Retinal pigment epithelial cell (primary cell): ENCODE measurements at regions not wholly inside any gene's neighbourhood (a gene's known extent, or its start where the extent isn't known, plus 50 kb on each side); places are given as distances from the start of the nearest gene placed in this dataset.

Experiments
- DNase-seq: peaks from one replicate; pipeline ENCODE4 v3.0.0-alpha.2; 2010; ENCODE audit warnings: low read depth
- H3K4me3 ChIP-seq: 2 replicates; pipeline ENCODE4 v1.5.1; 2011; ENCODE audit warnings: mild to moderate bottlenecking, low read length, control low read depth, moderate library complexity
- CTCF ChIP-seq: conservative IDR thresholded peaks from 2 replicates; pipeline ENCODE4 v1.5.1; 2011; ENCODE audit warnings: low read depth, low read length, control low read depth, inconsistent platforms

GRCh38 chr13:89891416-89891815 is 1456.1 kb upstream of the MIR17HG start:
- TF ChIP-seq CTCF, result no peak
- no peak for DNase-seq
- no peak overlapping the region for H3K4me3 ChIP-seq

- no peak overlapping the region for H3K4me3 ChIP-seq
- no peak for DNase-seq
- TF ChIP-seq CTCF, result no peak
Observed at GRCh38 chr13:89897681-89898080, 1449.8 kb upstream of the MIR17HG start.

- H3K4me3 ChIP-seq, result no peak overlapping the region
- TF ChIP-seq CTCF, result no peak
- no peak for DNase-seq
Observed at GRCh38 chr13:89899302-89900103, 1448.0 kb upstream of the MIR17HG start.

- DNase-seq, result no peak
- no peak overlapping the region for H3K4me3 ChIP-seq
- TF ChIP-seq CTCF, result no peak
Observed at GRCh38 chr13:89900104-89900765, 1447.3 kb upstream of the MIR17HG start.

GRCh38 chr13:89902223-89902622 is 1445.3 kb upstream of the MIR17HG start:
- no peak for DNase-seq
- H3K4me3 ChIP-seq, result no peak overlapping the region
- no peak for TF ChIP-seq CTCF

GRCh38 chr13:89903115-89903514 is 1444.4 kb upstream of the MIR17HG start:
- H3K4me3 ChIP-seq, result no peak overlapping the region
- no peak for DNase-seq
- no peak for TF ChIP-seq CTCF

GRCh38 chr13:89910166-89910565 is 1437.3 kb upstream of the MIR17HG start:
- DNase-seq, result no peak
- H3K4me3 ChIP-seq, result no peak overlapping the region
- TF ChIP-seq CTCF, result no peak
